ENCODE measurements at regions not wholly inside any gene's neighbourhood (a gene's known extent, or its start where the extent isn't known, plus 50 kb on each side); places are given as distances from the start of the nearest gene placed in this dataset.

- no peak overlapping the region for H3K4me3 ChIP-seq (replicated peaks in 1 of 4; ENCODE audit: control extremely low read depth in 1 of 4, insufficient read depth in 1 of 4, low read depth in 3 of 4, low read length in 4 of 4)
- no peaks in the 10 kb centered on the region for H3K36me3 ChIP-seq (ENCODE audit: control insufficient read depth, insufficient read depth, low read length)
- no peak overlapping the region for H3K4me2 ChIP-seq (ENCODE audit: extremely low read depth, insufficient read depth, low read length)
- no peaks in the 10 kb centered on the region for H4K20me1 ChIP-seq (ENCODE audit: control insufficient read depth, extremely low read depth, insufficient read depth, low read length)
- no peaks in the 10 kb centered on the region for H3K4me1 ChIP-seq (ENCODE audit: control insufficient read depth, extremely low read depth, insufficient read depth, low read length)
- H3K27me3 ChIP-seq (ENCODE audit: control insufficient read depth, insufficient read depth, low read length): peaks cover 2% of the 10 kb centered on the region
- no peak overlapping the region for H3K27ac ChIP-seq (ENCODE audit: insufficient read depth, low read length)
- no peak for DNase-seq (ENCODE audit: low read depth in 2 of 2)
- TF ChIP-seq CTCF (conservative IDR thresholded peaks at IDR 0.05 in 1 of 2, IDR thresholded peaks at IDR 0.05 in 1 of 2; ENCODE audit: low read depth in 1 of 2, low read length in 2 of 2) (no peak), EZH2 (IDR thresholded peaks at IDR 0.05; ENCODE audit: low read length, missing control alignments) (no peak)
- H2AFZ ChIP-seq (ENCODE audit: low read length): no peak overlapping the region
- no peaks in the 10 kb centered on the region for H3K79me2 ChIP-seq (ENCODE audit: control insufficient read depth, insufficient read depth, low read length)
- no peak overlapping the region for H3K9ac ChIP-seq (ENCODE audit: insufficient read depth, low read length)
- H3K9me3 ChIP-seq (ENCODE audit: control insufficient read depth, insufficient read depth, low read depth, low read length): no peaks in the 10 kb centered on the region
Observed at GRCh38 chr5:72021651-72022357, 85.5 kb upstream of the MAP1B start.

DNA sequence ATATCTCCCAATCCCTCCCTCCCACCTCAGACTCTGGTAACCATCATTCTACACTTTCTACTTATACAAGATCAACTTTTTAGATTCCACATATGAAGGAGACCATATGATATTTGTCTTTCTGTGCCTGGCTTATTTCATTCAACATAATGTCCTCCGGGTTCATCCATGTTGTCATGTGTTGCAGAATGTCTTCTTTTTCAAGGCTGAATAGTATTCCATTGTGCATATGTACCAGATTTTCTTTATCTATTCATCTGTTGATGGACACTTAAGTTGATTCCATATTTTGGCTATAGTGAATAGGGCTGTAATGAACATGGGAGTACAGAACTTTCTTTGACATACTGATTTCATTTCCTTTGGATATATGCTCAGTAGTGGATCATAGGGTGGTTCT lies 78.9 kb upstream of the MAP1B start:
- H3K27me3 ChIP-seq (ENCODE audit: control insufficient read depth, insufficient read depth, low read length): no peaks in the 10 kb centered on the region
- no peak overlapping the region for H3K9ac ChIP-seq (ENCODE audit: insufficient read depth, low read length)
- H3K4me2 ChIP-seq (ENCODE audit: extremely low read depth, insufficient read depth, low read length): no peak overlapping the region
- H3K9me3 ChIP-seq (ENCODE audit: control insufficient read depth, insufficient read depth, low read depth, low read length): no peaks in the 10 kb centered on the region
- TF ChIP-seq EZH2 (IDR thresholded peaks at IDR 0.05; ENCODE audit: low read length, missing control alignments) (no peak), CTCF (conservative IDR thresholded peaks at IDR 0.05 in 1 of 2, IDR thresholded peaks at IDR 0.05 in 1 of 2; ENCODE audit: low read depth in 1 of 2, low read length in 2 of 2) (no peak)
- no peak overlapping the region for H3K4me3 ChIP-seq (replicated peaks in 1 of 4; ENCODE audit: control extremely low read depth in 1 of 4, insufficient read depth in 1 of 4, low read depth in 3 of 4, low read length in 4 of 4)
- H3K36me3 ChIP-seq (ENCODE audit: control insufficient read depth, insufficient read depth, low read length): no peaks in the 10 kb centered on the region
- H4K20me1 ChIP-seq (ENCODE audit: control insufficient read depth, extremely low read depth, insufficient read depth, low read length): no peaks in the 10 kb centered on the region
- H3K79me2 ChIP-seq (ENCODE audit: control insufficient read depth, insufficient read depth, low read length): no peaks in the 10 kb centered on the region
- no peak overlapping the region for H3K27ac ChIP-seq (ENCODE audit: insufficient read depth, low read length)
- DNase-seq (ENCODE audit: low read depth in 2 of 2): no peak
- H3K4me1 ChIP-seq (ENCODE audit: control insufficient read depth, extremely low read depth, insufficient read depth, low read length): no peaks in the 10 kb centered on the region
- no peak overlapping the region for H2AFZ ChIP-seq (ENCODE audit: low read length)

- Histone ChIP-seq H3K79me2 (ENCODE audit: control insufficient read depth, insufficient read depth, low read length) (no peaks in the 10 kb centered on the region), H2AFZ (ENCODE audit: low read length) (no peak overlapping the region), H3K9ac (ENCODE audit: insufficient read depth, low read length) (no peak overlapping the region), H4K20me1 (ENCODE audit: control insufficient read depth, extremely low read depth, insufficient read depth, low read length) (no peaks in the 10 kb centered on the region), H3K4me3 (replicated peaks in 1 of 4; ENCODE audit: control extremely low read depth in 1 of 4, insufficient read depth in 1 of 4, low read depth in 3 of 4, low read length in 4 of 4) (no peak overlapping the region), H3K27me3 (ENCODE audit: control insufficient read depth, insufficient read depth, low read length) (peaks cover 4% of the 10 kb centered on the region), H3K9me3 (ENCODE audit: control insufficient read depth, insufficient read depth, low read depth, low read length) (no peaks in the 10 kb centered on the region), H3K36me3 (ENCODE audit: control insufficient read depth, insufficient read depth, low read length) (no peaks in the 10 kb centered on the region), H3K4me2 (ENCODE audit: extremely low read depth, insufficient read depth, low read length) (no peak overlapping the region), H3K27ac (ENCODE audit: insufficient read depth, low read length) (no peak overlapping the region), H3K4me1 (ENCODE audit: control insufficient read depth, extremely low read depth, insufficient read depth, low read length) (no peaks in the 10 kb centered on the region)
- no peak for DNase-seq (ENCODE audit: low read depth in 2 of 2)
- no peak for TF ChIP-seq EZH2 (IDR thresholded peaks at IDR 0.05; ENCODE audit: low read length, missing control alignments)
- TF ChIP-seq CTCF (conservative IDR thresholded peaks at IDR 0.05 in 1 of 2, IDR thresholded peaks at IDR 0.05 in 1 of 2; ENCODE audit: low read depth in 1 of 2, low read length in 2 of 2): no peak
Observed at GRCh38 chr5:72030237-72030636, 77.0 kb upstream of the MAP1B start.
